ENCODE measurements at regions not wholly inside any gene's neighbourhood (a gene's known extent, or its start where the extent isn't known, plus 50 kb on each side); places are given as distances from the start of the nearest gene placed in this dataset.
"Not testable (repeated sequence)": the region's sequence is repeated elsewhere in the genome, so short reads cannot be mapped to it uniquely, and the experiment has no call there.

GRCh38 chr3:163468531-163469335 lies 1609.6 kb downstream of the SI start:
- peaks cover 13% of the 10 kb centered on the region for H3K9me3 Mint-ChIP-seq
- no peaks in the 10 kb centered on the region for H3K27me3 Mint-ChIP-seq
- POLR2A ChIA-PET = no interaction called here
- no peak overlapping the region for H3K4me3 Mint-ChIP-seq
- H3K36me3 Mint-ChIP-seq (ENCODE audit: low read depth) = no peaks in the 10 kb centered on the region
- no peak for DNase-seq
- H3K4me1 Mint-ChIP-seq = no peaks in the 10 kb centered on the region
- H3K27ac Mint-ChIP-seq = no peak overlapping the region
- CTCF ChIA-PET = no interaction called here

GRCh38 chr3:163462446-163462845 lies 1615.8 kb downstream of the SI start:
- Mint-ChIP-seq H3K9me3 (peaks cover 6% of the 10 kb centered on the region), H3K36me3 (ENCODE audit: low read depth) (no peaks in the 10 kb centered on the region), H3K27ac (no peak overlapping the region), H3K4me3 (no peak overlapping the region), H3K27me3 (no peaks in the 10 kb centered on the region), H3K4me1 (no peaks in the 10 kb centered on the region)
- no peak for DNase-seq
- ChIA-PET CTCF (no interaction called here), POLR2A (no interaction called here)

- Mint-ChIP-seq H3K27ac (no peak overlapping the region), H3K4me1 (no peaks in the 10 kb centered on the region), H3K9me3 (peaks cover 9% of the 10 kb centered on the region), H3K27me3 (no peaks in the 10 kb centered on the region), H3K36me3 (ENCODE audit: low read depth) (no peaks in the 10 kb centered on the region), H3K4me3 (no peak overlapping the region)
- ChIA-PET POLR2A (no interaction called here), CTCF (no interaction called here)
- no peak for DNase-seq
These were observed 1627.6 kb downstream of the SI start for GRCh38 chr3:163450698-163451097.

GRCh38 chr3:163438760-163439159 lies 1639.5 kb downstream of the SI start:
- DNase-seq = no peak
- ChIA-PET CTCF (no interaction called here), POLR2A (no interaction called here)
- no peak overlapping the region for H3K4me3 Mint-ChIP-seq
- no peaks in the 10 kb centered on the region for H3K36me3 Mint-ChIP-seq (ENCODE audit: low read depth)
- H3K27ac Mint-ChIP-seq = no peak overlapping the region
- H3K27me3 Mint-ChIP-seq = no peaks in the 10 kb centered on the region
- no peaks in the 10 kb centered on the region for H3K4me1 Mint-ChIP-seq
- H3K9me3 Mint-ChIP-seq = no peaks in the 10 kb centered on the region

- Mint-ChIP-seq H3K27me3 (no peaks in the 10 kb centered on the region), H3K27ac (no peak overlapping the region), H3K4me3 (no peak overlapping the region), H3K4me1 (no peaks in the 10 kb centered on the region), H3K9me3 (peaks cover 16% of the 10 kb centered on the region), H3K36me3 (ENCODE audit: low read depth) (no peaks in the 10 kb centered on the region)
- no peak for DNase-seq
- ChIA-PET CTCF (no interaction called here), POLR2A (no interaction called here)
These were observed 1655.6 kb downstream of the SI start for GRCh38 chr3:163422671-163423070.

GRCh38 chr3:163391407-163392181 lies 1686.7 kb downstream of the SI start:
- no peak overlapping the region for H3K27ac Mint-ChIP-seq
- H3K36me3 Mint-ChIP-seq (ENCODE audit: low read depth) = no peaks in the 10 kb centered on the region
- H3K9me3 Mint-ChIP-seq = peaks cover 7% of the 10 kb centered on the region
- ChIA-PET CTCF (no interaction called here), POLR2A (no interaction called here)
- H3K4me3 Mint-ChIP-seq = no peak overlapping the region
- no peaks in the 10 kb centered on the region for H3K27me3 Mint-ChIP-seq
- no peak for DNase-seq
- no peaks in the 10 kb centered on the region for H3K4me1 Mint-ChIP-seq

GRCh38 chr3:163384383-163384782 lies 1693.9 kb downstream of the SI start:
- no peak overlapping the region for H3K4me3 Mint-ChIP-seq
- CTCF ChIA-PET = no interaction called here
- no peaks in the 10 kb centered on the region for H3K4me1 Mint-ChIP-seq
- POLR2A ChIA-PET = no interaction called here
- H3K36me3 Mint-ChIP-seq (ENCODE audit: low read depth) = no peaks in the 10 kb centered on the region
- no peak for DNase-seq
- no peak overlapping the region for H3K27ac Mint-ChIP-seq
- no peaks in the 10 kb centered on the region for H3K27me3 Mint-ChIP-seq
- H3K9me3 Mint-ChIP-seq = no peaks in the 10 kb centered on the region

GRCh38 chr3:163382183-163382582 lies 1696.1 kb downstream of the SI start:
- CTCF ChIA-PET = no interaction called here
- DNase-seq = no peak
- Mint-ChIP-seq H3K9me3 (no peaks in the 10 kb centered on the region), H3K36me3 (ENCODE audit: low read depth) (no peaks in the 10 kb centered on the region), H3K4me1 (no peaks in the 10 kb centered on the region), H3K27ac (no peak overlapping the region), H3K27me3 (no peaks in the 10 kb centered on the region), H3K4me3 (no peak overlapping the region)
- POLR2A ChIA-PET = no interaction called here

GRCh38 chr3:163368168-163368567 lies 1710.1 kb downstream of the SI start:
- ChIA-PET POLR2A (no interaction called here), CTCF (no interaction called here)
- H3K4me1 Mint-ChIP-seq = no peaks in the 10 kb centered on the region

GRCh38 chr3:163364717-163365116 lies 1713.6 kb downstream of the SI start:
- Mint-ChIP-seq H3K9me3 (peaks cover 7% of the 10 kb centered on the region), H3K27ac (no peak overlapping the region), H3K4me3 (no peak overlapping the region), H3K4me1 (no peaks in the 10 kb centered on the region), H3K27me3 (no peaks in the 10 kb centered on the region), H3K36me3 (ENCODE audit: low read depth) (no peaks in the 10 kb centered on the region)
- ChIA-PET POLR2A (no interaction called here), CTCF (no interaction called here)
- DNase-seq = no peak

More at GRCh38 chr3:163368168-163368567, 1710.1 kb downstream of the SI start:
- Mint-ChIP-seq H3K4me3 (no peak overlapping the region), H3K27ac (no peak overlapping the region), H3K36me3 (ENCODE audit: low read depth) (no peaks in the 10 kb centered on the region), H3K9me3 (peaks cover 12% of the 10 kb centered on the region), H3K27me3 (no peaks in the 10 kb centered on the region)
- no peak for DNase-seq

GRCh38 chr3:163362151-163362550 lies 1716.1 kb downstream of the SI start:
- ChIA-PET POLR2A (no interaction called here), CTCF (no interaction called here)
- Mint-ChIP-seq H3K9me3 (peaks cover 4% of the 10 kb centered on the region), H3K4me1 (no peaks in the 10 kb centered on the region), H3K4me3 (no peak overlapping the region), H3K27me3 (no peaks in the 10 kb centered on the region), H3K36me3 (ENCODE audit: low read depth) (no peaks in the 10 kb centered on the region), H3K27ac (no peak overlapping the region)
- no peak for DNase-seq

GRCh38 chr3:163361357-163361878 lies 1716.9 kb downstream of the SI start:
- H3K27ac Mint-ChIP-seq; POLR2A ChIA-PET; H3K9me3 Mint-ChIP-seq; H3K27me3 Mint-ChIP-seq; CTCF ChIA-PET; DNase-seq; H3K4me1 Mint-ChIP-seq; H3K4me3 Mint-ChIP-seq; H3K36me3 Mint-ChIP-seq (ENCODE audit: low read depth): not testable (repeated sequence)

GRCh38 chr3:163347944-163348343 lies 1730.4 kb downstream of the SI start:
- ChIA-PET CTCF (no interaction called here), POLR2A (no interaction called here)
- Mint-ChIP-seq H3K27me3 (no peaks in the 10 kb centered on the region), H3K4me1 (no peaks in the 10 kb centered on the region), H3K4me3 (no peak overlapping the region), H3K36me3 (ENCODE audit: low read depth) (no peaks in the 10 kb centered on the region), H3K9me3 (peaks cover 7% of the 10 kb centered on the region), H3K27ac (no peak overlapping the region)
- no peak for DNase-seq

- Mint-ChIP-seq H3K9me3 (peaks cover 20% of the 10 kb centered on the region), H3K27ac (no peak overlapping the region), H3K36me3 (ENCODE audit: low read depth) (no peaks in the 10 kb centered on the region), H3K27me3 (no peaks in the 10 kb centered on the region), H3K4me3 (no peak overlapping the region), H3K4me1 (no peaks in the 10 kb centered on the region)
- ChIA-PET CTCF (no interaction called here), POLR2A (no interaction called here)
- DNase-seq = no peak
These were observed 1742.9 kb downstream of the SI start for GRCh38 chr3:163335429-163335828.

Measured in activated CD4-positive, alpha-beta T cell treated with anti-CD3 and anti-CD28 coated beads, Interleukin-2, amount 10 ng/mL, durations not matched to agents 7 days and 5 days (primary cell).